Ascending aorta (tissue), 2 donors: ENCODE measurements at regions not wholly inside any gene's neighbourhood (a gene's known extent, or its start where the extent isn't known, plus 50 kb on each side); places are given as distances from the start of the nearest gene placed in this dataset.
"Not testable (repeated sequence)": the region's sequence is repeated elsewhere in the genome, so short reads cannot be mapped to it uniquely, and the experiment has no call there.

Experiments used
- DNase-seq, 2 donors: peaks; one replicate each; pipeline ENCODE4 v3.0.0-alpha.2; 2019; ENCODE audit warnings: low spot score in 2 of 2
- H3K27ac ChIP-seq, 2 donors: fragments of 200-600 bp; sonication (generic); one replicate each; pipeline ENCODE4 v1.5.1; 2016 to 2017; ENCODE audit warnings: mild to moderate bottlenecking in 1 of 2
- H3K27me3 ChIP-seq: fragments of 200-600 bp; sonication (generic); one replicate; pipeline ENCODE4 v1.5.1; 2017
- H3K36me3 ChIP-seq, 2 donors: fragments of 200-600 bp; sonication (generic); one replicate each; pipeline ENCODE4 v1.5.1; 2016
- H3K4me1 ChIP-seq, 2 donors: fragments of 200-600 bp; sonication (generic); one replicate each; pipeline ENCODE4 v1.5.1; 2016 to 2017; ENCODE audit warnings: mild to moderate bottlenecking in 1 of 2
- H3K4me3 ChIP-seq, 2 donors: fragments of 200-600 bp; sonication (generic); one replicate each; pipeline ENCODE4 v1.5.1; 2016 to 2017; ENCODE audit warnings: mild to moderate bottlenecking in 1 of 2
- H3K9me3 ChIP-seq, 2 donors: fragments of 200-600 bp; sonication (generic); one replicate each; pipeline ENCODE4 v1.5.1; 2016
- CTCF ChIP-seq, 3 experiments: fragments of 200-600 bp in 2 of 3; fragments of 450-650 bp in 1 of 3; sonication (generic) in 2 of 3; IDR thresholded peaks; one replicate each; pipeline ENCODE4 v1.5.1; 2016 to 2019; ENCODE audit warnings: antibody characterized with exemption in 3 of 3, mild to moderate bottlenecking in 1 of 3, moderate library complexity in 1 of 3
- intact Hi-C: fragments of 100-400 bp; cut with DNase I; formaldehyde crosslinking; loops from one replicate; pipeline ENCODE4 v1.15.1; 2023

GRCh38 chr10:118931436-118931835, 98.1 kb upstream of the NANOS1 start:
- H3K4me1 ChIP-seq, result no peaks in the 10 kb centered on the region
- H3K36me3 ChIP-seq, result no peaks in the 10 kb centered on the region
- no peak overlapping the region for H3K27ac ChIP-seq
- H3K27me3 ChIP-seq, result no peaks in the 10 kb centered on the region
- no peak for TF ChIP-seq CTCF (IDR thresholded peaks at IDR 0.05)
- intact Hi-C loops, result no loop called here
- H3K9me3 ChIP-seq, result peaks cover 0 to 12% of the 10 kb centered on the region in 2 donors
- no peak overlapping the region for H3K4me3 ChIP-seq
- no peak for DNase-seq

GRCh38 chr10:118932154-118932553, 97.4 kb upstream of the NANOS1 start:
- H3K4me3 ChIP-seq, H3K27me3 ChIP-seq, H3K36me3 ChIP-seq, DNase-seq, H3K4me1 ChIP-seq, H3K27ac ChIP-seq, intact Hi-C loops: not testable (repeated sequence)
- peaks cover 0 to 12% of the 10 kb centered on the region in 2 donors for H3K9me3 ChIP-seq

- Histone ChIP-seq H3K27ac (no peak overlapping the region), H3K27me3 (no peaks in the 10 kb centered on the region), H3K36me3 (no peaks in the 10 kb centered on the region), H3K4me1 (no peaks in the 10 kb centered on the region), H3K4me3 (no peak overlapping the region), H3K9me3 (no peaks in the 10 kb centered on the region)
- no peak for DNase-seq
- intact Hi-C loops, result no loop called here
- TF ChIP-seq CTCF (IDR thresholded peaks at IDR 0.05), result no peak
These were observed 92.3 kb upstream of the NANOS1 start for GRCh38 chr10:118937226-118937625.

- no peaks in the 10 kb centered on the region for H3K36me3 ChIP-seq
- no peak overlapping the region for H3K4me3 ChIP-seq
- no peaks in the 10 kb centered on the region for H3K9me3 ChIP-seq
- no peak overlapping the region for H3K27ac ChIP-seq
- no peaks in the 10 kb centered on the region for H3K4me1 ChIP-seq
- intact Hi-C loops, result no loop called here
- no peak for TF ChIP-seq CTCF (IDR thresholded peaks at IDR 0.05)
- no peaks in the 10 kb centered on the region for H3K27me3 ChIP-seq
- DNase-seq, result no peak
These were observed 90.1 kb upstream of the NANOS1 start for GRCh38 chr10:118939211-118940007.

- intact Hi-C loops, result no loop called here
- H3K4me3 ChIP-seq, result no peak overlapping the region
- no peaks in the 10 kb centered on the region for H3K27me3 ChIP-seq
- no peaks in the 10 kb centered on the region for H3K36me3 ChIP-seq
- H3K9me3 ChIP-seq, result no peaks in the 10 kb centered on the region
- TF ChIP-seq CTCF (IDR thresholded peaks at IDR 0.05), result no peak
- DNase-seq, result no peak
- H3K27ac ChIP-seq, result no peak overlapping the region
- no peaks in the 10 kb centered on the region for H3K4me1 ChIP-seq
These were observed 89.1 kb upstream of the NANOS1 start for GRCh38 chr10:118940386-118940785.

- no peak for DNase-seq
- Histone ChIP-seq H3K27ac (no peak overlapping the region), H3K36me3 (no peaks in the 10 kb centered on the region), H3K27me3 (no peaks in the 10 kb centered on the region), H3K4me1 (no peaks in the 10 kb centered on the region), H3K9me3 (no peaks in the 10 kb centered on the region), H3K4me3 (no peak overlapping the region)
- no peak for TF ChIP-seq CTCF (IDR thresholded peaks at IDR 0.05)
- intact Hi-C loops, result no loop called here
These were observed 86.3 kb upstream of the NANOS1 start for GRCh38 chr10:118943253-118943652.
